Parathyroid adenoma (tissue), 2 donors: ENCODE measurements at regions not wholly inside any gene's neighbourhood (a gene's known extent, or its start where the extent isn't known, plus 50 kb on each side); places are given as distances from the start of the nearest gene placed in this dataset.

Experiments
- H2AFZ ChIP-seq: fragments of 300-600 bp; sonication (generic); one replicate; pipeline ENCODE4 v1.7.0; 2017; ENCODE audit warnings: antibody characterized with exemption, mild to moderate bottlenecking
- H3K27ac ChIP-seq: fragments of 300-600 bp; sonication (generic); one replicate; pipeline ENCODE4 v1.7.0; 2017
- H3K27me3 ChIP-seq: fragments of 300-600 bp; sonication (generic); one replicate; pipeline ENCODE4 v1.7.0; 2017; ENCODE audit warnings: low read length; ENCODE audit not compliant: control insufficient read depth, insufficient read depth
- H3K36me3 ChIP-seq: fragments of 300-600 bp; sonication (generic); one replicate; pipeline ENCODE4 v1.7.0; 2017; ENCODE audit warnings: low read length; ENCODE audit not compliant: control insufficient read depth, insufficient read depth
- H3K4me1 ChIP-seq: fragments of 300-600 bp; sonication (generic); one replicate; pipeline ENCODE4 v1.7.0; 2017; ENCODE audit warnings: control low read depth
- H3K4me2 ChIP-seq: fragments of 300-600 bp; sonication (generic); one replicate; pipeline ENCODE4 v1.7.0; 2017; ENCODE audit warnings: low read length
- H3K4me3 ChIP-seq: fragments of 300-600 bp; sonication (generic); one replicate; pipeline ENCODE4 v1.7.0; 2017; ENCODE audit warnings: low read depth, low read length
- H3K79me2 ChIP-seq: fragments of 300-600 bp; sonication (generic); one replicate; pipeline ENCODE4 v1.7.0; 2017; ENCODE audit warnings: control low read depth
- H3K9ac ChIP-seq: fragments of 300-600 bp; sonication (generic); one replicate; pipeline ENCODE4 v1.7.0; 2017; ENCODE audit warnings: mild to moderate bottlenecking
- H3K9me3 ChIP-seq: fragments of 300-600 bp; sonication (generic); one replicate; pipeline ENCODE4 v1.7.0; 2017; ENCODE audit warnings: low read length; ENCODE audit not compliant: control insufficient read depth
- CTCF ChIP-seq: fragments of 300-600 bp; sonication (generic); IDR thresholded peaks from one replicate; pipeline ENCODE4 v1.7.0; 2017; ENCODE audit warnings: antibody characterized with exemption, mild to moderate bottlenecking
- donor health status: primary hyperparathyroidism.

GRCh38 chr5:106380736-106381135, 1290.0 kb downstream of the EFNA5 start:
- Histone ChIP-seq H3K27me3 (no peaks in the 10 kb centered on the region), H3K4me3 (no peak overlapping the region), H2AFZ (no peak overlapping the region), H3K79me2 (no peaks in the 10 kb centered on the region), H3K36me3 (no peaks in the 10 kb centered on the region), H3K4me1 (no peaks in the 10 kb centered on the region), H3K27ac (no peak overlapping the region), H3K9me3 (no peaks in the 10 kb centered on the region), H3K4me2 (no peak overlapping the region), H3K9ac (no peak overlapping the region)
- TF ChIP-seq CTCF = no peak

GRCh38 chr5:106376522-106376921, 1294.2 kb downstream of the EFNA5 start:
- Histone ChIP-seq H3K36me3 (no peaks in the 10 kb centered on the region), H3K4me1 (no peaks in the 10 kb centered on the region), H3K79me2 (no peaks in the 10 kb centered on the region), H3K9ac (no peak overlapping the region), H2AFZ (no peak overlapping the region), H3K27ac (no peak overlapping the region), H3K27me3 (no peaks in the 10 kb centered on the region), H3K9me3 (no peaks in the 10 kb centered on the region), H3K4me2 (no peak overlapping the region), H3K4me3 (no peak overlapping the region)
- TF ChIP-seq CTCF = no peak

GRCh38 chr5:106374956-106375355, 1295.8 kb downstream of the EFNA5 start:
- no peak overlapping the region for H3K9ac ChIP-seq
- H3K27ac ChIP-seq = no peak overlapping the region
- TF ChIP-seq CTCF = no peak
- no peaks in the 10 kb centered on the region for H3K9me3 ChIP-seq
- no peak overlapping the region for H2AFZ ChIP-seq
- no peak overlapping the region for H3K4me2 ChIP-seq
- no peaks in the 10 kb centered on the region for H3K79me2 ChIP-seq
- H3K27me3 ChIP-seq = no peaks in the 10 kb centered on the region
- no peaks in the 10 kb centered on the region for H3K36me3 ChIP-seq
- H3K4me1 ChIP-seq = no peaks in the 10 kb centered on the region
- no peak overlapping the region for H3K4me3 ChIP-seq

- no peaks in the 10 kb centered on the region for H3K36me3 ChIP-seq
- H3K9me3 ChIP-seq = no peaks in the 10 kb centered on the region
- no peak overlapping the region for H3K4me2 ChIP-seq
- no peak overlapping the region for H3K9ac ChIP-seq
- no peak for TF ChIP-seq CTCF
- no peaks in the 10 kb centered on the region for H3K79me2 ChIP-seq
- no peak overlapping the region for H3K4me3 ChIP-seq
- no peak overlapping the region for H3K27ac ChIP-seq
- H2AFZ ChIP-seq = no peak overlapping the region
- no peaks in the 10 kb centered on the region for H3K4me1 ChIP-seq
- H3K27me3 ChIP-seq = no peaks in the 10 kb centered on the region
Measured at GRCh38 chr5:106368021-106368420, 1302.7 kb downstream of the EFNA5 start.

GRCh38 chr5:106367281-106367680, 1303.5 kb downstream of the EFNA5 start:
- Histone ChIP-seq H3K27me3 (no peaks in the 10 kb centered on the region), H3K36me3 (no peaks in the 10 kb centered on the region), H3K9me3 (no peaks in the 10 kb centered on the region), H3K79me2 (no peaks in the 10 kb centered on the region), H3K4me3 (no peak overlapping the region), H3K9ac (no peak overlapping the region), H2AFZ (no peak overlapping the region), H3K4me1 (no peaks in the 10 kb centered on the region), H3K4me2 (no peak overlapping the region), H3K27ac (no peak overlapping the region)
- no peak for TF ChIP-seq CTCF
